ENCODE measurements at regions not wholly inside any gene's neighbourhood (a gene's known extent, or its start where the extent isn't known, plus 50 kb on each side); places are given as distances from the start of the nearest gene placed in this dataset.

GRCh38 chr17:74151551-74152315 is 51.7 kb upstream of the RPL38 start:
- TF ChIP-seq CTCF (IDR thresholded peaks at IDR 0.05; ENCODE audit: insufficient read depth, low read depth, low read length, missing control alignments), result no peak
- H3K4me3 ChIP-seq (ENCODE audit: low read depth, low read length), result no peak overlapping the region
- DNase-seq (ENCODE audit: low read depth), result no peak

- DNase-seq (ENCODE audit: low read depth), result peak; percentile 28
- TF ChIP-seq CTCF (IDR thresholded peaks at IDR 0.05; ENCODE audit: insufficient read depth, low read depth, low read length, missing control alignments), result no peak
- H3K4me3 ChIP-seq (ENCODE audit: low read depth, low read length), result no peak overlapping the region
These were observed 50.7 kb upstream of the RPL38 start for GRCh38 chr17:74152591-74153455.

GRCh38 chr17:74153456-74153810 is 50.0 kb upstream of the RPL38 start:
- DNase-seq (ENCODE audit: low read depth), result no peak
- no peak for TF ChIP-seq CTCF (IDR thresholded peaks at IDR 0.05; ENCODE audit: insufficient read depth, low read depth, low read length, missing control alignments)
- no peak overlapping the region for H3K4me3 ChIP-seq (ENCODE audit: low read depth, low read length)

Data from GM12865 (cell line).